Right atrium auricular region (tissue), 2 donors: ENCODE measurements at regions not wholly inside any gene's neighbourhood (a gene's known extent, or its start where the extent isn't known, plus 50 kb on each side); places are given as distances from the start of the nearest gene placed in this dataset.

Experiments
- DNase-seq: peaks from one replicate; pipeline ENCODE4 v3.0.0-alpha.2; 2019; ENCODE audit warnings: low spot score
- H3K27ac ChIP-seq, 2 donors: fragments of 200-600 bp; sonication (generic); 1 replicate in 1 of 2; 2 replicates in 1 of 2; pipeline ENCODE4 v1.5.1; 2016 to 2019
- H3K27me3 ChIP-seq, 2 donors: fragments of 200-600 bp; sonication (generic); one replicate each; pipeline versions ENCODE4 v1.5.1 to v1.6.0; 2017 to 2019
- H3K36me3 ChIP-seq: fragments of 200-600 bp; sonication (generic); one replicate; pipeline ENCODE4 v1.5.1; 2016
- H3K4me1 ChIP-seq, 2 donors: fragments of 200-600 bp; sonication (generic); one replicate each; pipeline versions ENCODE4 v1.5.1 to v1.6.0; 2017 to 2019
- H3K4me3 ChIP-seq, 2 donors: fragments of 200-600 bp; sonication (generic); 1 replicate in 1 of 2; 2 replicates in 1 of 2; pipeline ENCODE4 v1.5.1; 2017 to 2019; ENCODE audit warnings: mild to moderate bottlenecking in 1 of 2, moderate library complexity in 1 of 2
- H3K9me3 ChIP-seq, 2 donors: fragments of 200-600 bp; sonication (generic); one replicate each; pipeline ENCODE4 v1.5.1; 2019
- TF ChIP-seq, protein P1 (sequence below), 2 donors: fragments of 200-600 bp; sonication (generic); IDR thresholded peaks; one replicate each; pipeline ENCODE4 v1.5.1; 2019; ENCODE audit warnings: antibody characterized with exemption in 2 of 2

GRCh38 chr13:34628209-34628682 is 313.8 kb upstream of the NBEA start:
- Histone ChIP-seq H3K4me1 (no peaks in the 10 kb centered on the region), H3K4me3 (no peak overlapping the region), H3K36me3 (no peaks in the 10 kb centered on the region), H3K27ac (no peak overlapping the region), H3K27me3 (no peaks in the 10 kb centered on the region), H3K9me3 (no peaks in the 10 kb centered on the region)
- TF ChIP-seq, protein P1, sequence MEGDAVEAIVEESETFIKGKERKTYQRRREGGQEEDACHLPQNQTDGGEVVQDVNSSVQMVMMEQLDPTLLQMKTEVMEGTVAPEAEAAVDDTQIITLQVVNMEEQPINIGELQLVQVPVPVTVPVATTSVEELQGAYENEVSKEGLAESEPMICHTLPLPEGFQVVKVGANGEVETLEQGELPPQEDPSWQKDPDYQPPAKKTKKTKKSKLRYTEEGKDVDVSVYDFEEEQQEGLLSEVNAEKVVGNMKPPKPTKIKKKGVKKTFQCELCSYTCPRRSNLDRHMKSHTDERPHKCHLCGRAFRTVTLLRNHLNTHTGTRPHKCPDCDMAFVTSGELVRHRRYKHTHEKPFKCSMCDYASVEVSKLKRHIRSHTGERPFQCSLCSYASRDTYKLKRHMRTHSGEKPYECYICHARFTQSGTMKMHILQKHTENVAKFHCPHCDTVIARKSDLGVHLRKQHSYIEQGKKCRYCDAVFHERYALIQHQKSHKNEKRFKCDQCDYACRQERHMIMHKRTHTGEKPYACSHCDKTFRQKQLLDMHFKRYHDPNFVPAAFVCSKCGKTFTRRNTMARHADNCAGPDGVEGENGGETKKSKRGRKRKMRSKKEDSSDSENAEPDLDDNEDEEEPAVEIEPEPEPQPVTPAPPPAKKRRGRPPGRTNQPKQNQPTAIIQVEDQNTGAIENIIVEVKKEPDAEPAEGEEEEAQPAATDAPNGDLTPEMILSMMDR (IDR thresholded peaks at IDR 0.05), result no peak
- DNase-seq, result no peak

DNA sequence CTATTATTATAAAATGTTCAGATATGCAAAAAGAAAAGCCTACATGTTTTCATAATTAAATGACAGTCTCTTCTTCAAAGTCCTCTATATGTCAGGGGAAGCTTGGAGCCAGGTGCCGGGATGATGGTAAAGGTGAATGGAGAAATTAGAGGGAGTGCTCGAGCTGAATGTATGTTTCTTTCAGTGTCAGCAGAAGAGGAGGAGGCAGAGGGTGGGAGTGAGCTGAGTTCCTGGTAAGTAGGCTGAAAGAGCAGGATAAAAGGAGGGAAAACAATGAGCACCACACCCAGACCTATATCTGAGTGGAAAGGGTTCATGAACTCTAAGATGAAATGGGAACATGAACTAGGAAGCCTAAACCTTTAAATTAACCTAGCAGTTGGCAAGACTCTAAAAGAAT is 307.6 kb upstream of the NBEA start:
- Histone ChIP-seq H3K4me3 (no peak overlapping the region), H3K4me1 (no peaks in the 10 kb centered on the region), H3K27me3 (no peaks in the 10 kb centered on the region), H3K36me3 (no peaks in the 10 kb centered on the region), H3K27ac (no peak overlapping the region), H3K9me3 (no peaks in the 10 kb centered on the region)
- no peak for DNase-seq
- TF ChIP-seq, protein P1 (IDR thresholded peaks at IDR 0.05), result no peak

GRCh38 chr13:34637138-34637537 is 304.9 kb upstream of the NBEA start:
- DNase-seq, result no peak
- H3K9me3 ChIP-seq, result no peaks in the 10 kb centered on the region
- H3K36me3 ChIP-seq, result no peaks in the 10 kb centered on the region
- H3K27me3 ChIP-seq, result no peaks in the 10 kb centered on the region
- TF ChIP-seq, protein P1 (IDR thresholded peaks at IDR 0.05), result no peak
- peaks cover 0 to 5% of the 10 kb centered on the region in 2 donors for H3K4me1 ChIP-seq
- no peak overlapping the region for H3K4me3 ChIP-seq
- no peak overlapping the region for H3K27ac ChIP-seq

GRCh38 chr13:34637636-34638035 is 304.4 kb upstream of the NBEA start:
- no peak overlapping the region for H3K4me3 ChIP-seq
- H3K4me1 ChIP-seq, result peaks cover 0 to 5% of the 10 kb centered on the region in 2 donors
- TF ChIP-seq, protein P1 (IDR thresholded peaks at IDR 0.05), result no peak
- no peak overlapping the region for H3K27ac ChIP-seq
- DNase-seq, result no peak
- no peaks in the 10 kb centered on the region for H3K9me3 ChIP-seq
- H3K36me3 ChIP-seq, result no peaks in the 10 kb centered on the region
- H3K27me3 ChIP-seq, result no peaks in the 10 kb centered on the region

DNA sequence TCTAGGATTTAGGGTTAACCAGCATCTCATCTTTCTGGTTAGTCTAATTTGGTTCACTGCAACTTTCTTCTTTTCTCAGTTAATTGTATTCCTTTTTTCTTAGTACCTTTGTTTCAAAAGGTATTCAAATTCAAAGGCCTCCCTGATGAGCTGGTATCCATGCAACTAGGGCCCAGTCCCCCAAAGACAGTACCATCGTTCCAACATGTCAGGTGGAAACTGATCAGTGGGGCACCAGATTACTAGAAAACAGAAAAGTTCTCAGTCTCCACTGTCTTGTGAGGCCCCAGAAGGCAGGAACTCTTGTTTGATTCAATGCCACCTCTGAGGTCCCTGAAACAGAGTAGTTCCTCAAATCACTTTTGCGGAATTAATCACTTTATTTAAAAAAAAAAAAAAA is 303.2 kb upstream of the NBEA start:
- no peaks in the 10 kb centered on the region for H3K27me3 ChIP-seq
- TF ChIP-seq, protein P1 (IDR thresholded peaks at IDR 0.05), result no peak
- peaks cover 0 to 5% of the 10 kb centered on the region in 2 donors for H3K4me1 ChIP-seq
- H3K27ac ChIP-seq, result no peak overlapping the region
- H3K9me3 ChIP-seq, result no peaks in the 10 kb centered on the region
- no peak for DNase-seq
- no peaks in the 10 kb centered on the region for H3K36me3 ChIP-seq
- no peak overlapping the region for H3K4me3 ChIP-seq
